GM03348 (cell line): ENCODE measurements at regions not wholly inside any gene's neighbourhood (a gene's known extent, or its start where the extent isn't known, plus 50 kb on each side); places are given as distances from the start of the nearest gene placed in this dataset.
"Not testable (repeated sequence)": the region's sequence is repeated elsewhere in the genome, so short reads cannot be mapped to it uniquely, and the experiment has no call there.

Experiments
- DNase-seq: peaks from one replicate; pipeline ENCODE4 v3.0.0; 2012; ENCODE audit warnings: low spot score

DNA sequence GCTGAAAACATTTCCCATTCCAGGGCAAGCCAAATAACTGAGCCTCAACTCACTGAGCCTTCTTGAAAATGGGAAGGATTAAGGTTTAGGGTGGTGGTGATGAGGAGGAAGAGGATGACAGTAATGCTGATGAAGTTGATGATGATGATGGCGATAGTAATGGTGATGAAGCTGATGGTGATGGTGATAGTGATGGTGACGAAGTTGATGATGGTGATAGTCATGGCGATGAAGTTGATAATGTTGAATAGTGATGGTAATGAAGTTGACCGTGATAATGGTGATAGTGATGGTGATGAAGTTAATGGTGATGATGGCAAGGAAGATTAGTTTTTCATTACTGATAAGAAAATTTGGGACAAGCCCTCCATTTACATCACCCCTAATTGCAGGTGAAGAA, 285.8 kb upstream of the DYNLRB2 start:
- DNase-seq, result no peak

- DNase-seq, result no peak
Measured at GRCh38 chr16:80253741-80254140, 287.1 kb upstream of the DYNLRB2 start.

DNA sequence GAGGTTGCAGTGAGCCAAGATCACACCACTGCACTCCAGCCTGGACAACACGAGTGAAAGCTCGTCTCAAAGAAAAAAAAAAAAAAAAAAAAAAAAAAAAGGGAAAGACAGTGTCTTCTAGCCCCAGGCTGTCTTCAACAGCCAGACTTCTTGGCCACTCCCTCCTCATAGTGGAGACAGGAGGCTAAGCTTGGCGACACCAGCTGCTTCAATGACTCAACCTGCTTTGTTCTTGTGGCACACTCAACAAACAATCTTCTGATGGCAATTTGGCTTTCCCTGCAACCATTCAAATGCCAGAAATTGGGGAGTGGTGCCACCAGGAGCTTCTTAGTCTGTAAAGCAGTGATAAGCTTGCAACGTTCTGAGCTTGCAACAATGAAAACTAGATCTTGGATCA, 290.4 kb upstream of the DYNLRB2 start:
- DNase-seq, result no peak

DNA sequence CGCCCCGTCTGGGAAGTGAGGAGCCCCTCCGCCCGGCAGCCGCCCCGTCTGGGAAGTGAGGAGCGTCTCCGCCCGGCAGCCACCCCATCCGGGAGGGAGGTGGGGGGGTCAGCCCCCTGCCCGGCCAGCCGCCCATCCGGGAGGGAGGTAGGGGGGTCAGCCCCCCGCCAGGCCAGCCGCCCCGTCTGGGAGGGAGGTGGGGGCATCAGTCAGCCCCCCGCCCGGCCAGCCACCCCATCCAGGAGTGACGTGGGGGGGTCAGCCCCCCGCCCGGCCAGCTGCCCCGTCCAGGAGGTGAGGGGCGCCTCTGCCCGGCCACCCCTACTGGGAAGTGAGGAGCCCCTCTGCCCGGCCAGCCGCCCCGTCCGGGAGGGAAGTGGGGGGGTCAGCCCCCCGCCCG, 297.5 kb upstream of the DYNLRB2 start:
- DNase-seq, result not testable (repeated sequence)

GRCh38 chr16:80242279-80242678, 298.5 kb upstream of the DYNLRB2 start:
- DNase-seq, result not testable (repeated sequence)

DNA sequence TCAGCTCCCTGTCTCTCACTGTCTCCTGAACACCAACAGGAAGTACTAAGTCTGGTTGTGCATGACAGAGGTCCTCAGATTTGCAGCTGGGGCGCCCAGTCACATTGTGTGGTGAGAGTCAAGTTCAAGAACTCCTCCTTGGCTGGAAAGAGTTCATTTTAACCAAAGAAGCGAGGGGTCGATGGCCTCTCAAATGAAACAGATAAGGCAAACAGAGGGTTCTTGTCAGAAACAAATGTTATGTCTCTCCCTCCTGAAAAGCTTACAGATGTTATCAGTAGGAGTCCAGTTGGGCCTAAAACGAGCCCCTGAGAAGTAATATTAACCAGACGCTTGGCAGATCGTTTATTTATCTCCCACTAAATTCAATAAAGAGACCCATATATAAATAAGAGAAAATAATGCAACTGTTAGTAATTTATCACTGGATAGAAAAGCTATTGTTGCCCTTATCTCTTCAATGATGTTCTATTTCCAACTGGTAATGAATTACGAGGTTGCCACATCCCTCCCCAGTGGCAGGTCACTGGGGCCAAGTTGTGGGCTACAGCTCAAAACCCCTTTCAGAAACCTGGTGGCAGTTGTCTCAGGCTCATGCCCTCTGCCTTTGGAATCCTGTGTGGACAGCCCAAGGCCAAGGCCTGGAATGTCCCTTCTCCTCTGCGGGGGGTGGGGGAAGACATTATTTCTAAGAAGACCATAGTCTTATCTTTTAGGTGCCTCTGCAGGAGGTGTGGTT, 307.5 kb upstream of the DYNLRB2 start:
- DNase-seq, result no peak

- peak; percentile 75 for DNase-seq
Measured at GRCh38 chr16:80231888-80232287, 308.9 kb upstream of the DYNLRB2 start.

DNA sequence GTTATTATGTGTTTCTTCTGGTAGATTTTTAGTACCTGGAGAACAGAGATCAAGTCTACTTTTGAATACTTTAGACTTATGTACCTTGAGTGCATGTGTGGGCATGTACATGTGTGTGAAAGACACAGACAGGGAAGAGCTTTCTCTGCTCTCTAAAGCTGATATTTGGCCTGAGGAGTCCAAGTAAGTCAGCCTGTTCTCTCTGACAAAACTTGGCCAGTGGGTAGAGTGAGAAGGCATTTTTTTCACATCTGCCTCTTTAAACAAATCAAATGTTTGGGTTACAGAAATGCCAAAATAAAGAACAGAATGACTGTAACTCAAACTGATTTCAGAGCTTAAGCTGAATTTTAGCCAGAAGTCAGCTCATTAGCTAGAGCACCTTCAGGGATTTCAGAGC, 309.7 kb upstream of the DYNLRB2 start:
- peak; percentile 42 for DNase-seq

GRCh38 chr16:80230328-80231120, 310.3 kb upstream of the DYNLRB2 start:
- DNase-seq, result peak; percentile 12

GRCh38 chr16:80226499-80226898, 314.3 kb upstream of the DYNLRB2 start:
- no peak for DNase-seq

DNA sequence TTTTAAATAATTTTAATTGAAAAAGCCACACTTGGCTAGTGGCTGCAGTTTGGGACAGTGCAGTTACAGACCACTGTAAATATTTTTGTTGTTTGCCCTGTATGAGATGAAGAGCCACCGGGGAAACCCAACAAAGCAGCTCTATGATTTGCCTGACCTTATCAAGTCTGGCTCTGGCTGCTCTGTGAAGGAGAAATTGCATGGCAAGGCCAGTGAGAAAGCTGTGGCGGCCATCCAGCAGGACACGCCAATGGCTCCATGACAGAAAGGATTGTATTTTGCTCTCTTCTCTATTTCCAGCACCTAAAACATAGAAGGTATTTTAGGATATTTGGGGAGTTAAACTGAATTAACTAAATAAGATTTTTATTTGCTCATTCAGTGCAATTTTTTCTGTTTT, 330.0 kb upstream of the DYNLRB2 start:
- DNase-seq, result no peak

- no peak for DNase-seq
Measured at GRCh38 chr16:80208743-80209142, 332.1 kb upstream of the DYNLRB2 start.

- no peak for DNase-seq
Measured at GRCh38 chr16:80208015-80208414, 332.8 kb upstream of the DYNLRB2 start.

DNA sequence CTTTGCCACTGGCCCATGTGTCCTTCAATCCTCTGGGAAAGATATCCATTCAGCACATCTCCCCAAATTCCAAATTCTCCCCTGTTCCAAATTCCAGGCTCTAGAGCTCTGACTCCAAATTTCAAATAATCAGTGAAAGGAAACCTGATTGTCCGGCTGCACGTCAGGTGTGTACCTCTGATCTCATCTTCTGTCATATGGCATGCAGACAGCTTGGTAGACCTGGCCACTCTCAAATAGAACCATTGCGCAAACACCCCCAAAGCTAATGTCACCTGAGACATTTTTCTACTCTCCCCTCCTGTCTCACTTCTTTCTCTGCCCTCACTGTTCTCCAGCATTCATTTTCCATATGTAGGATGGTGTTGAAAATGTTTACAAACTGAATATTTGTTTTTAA, 337.0 kb upstream of the DYNLRB2 start:
- no peak for DNase-seq

GRCh38 chr16:80202831-80203413, 337.9 kb upstream of the DYNLRB2 start:
- DNase-seq, result no peak

DNA sequence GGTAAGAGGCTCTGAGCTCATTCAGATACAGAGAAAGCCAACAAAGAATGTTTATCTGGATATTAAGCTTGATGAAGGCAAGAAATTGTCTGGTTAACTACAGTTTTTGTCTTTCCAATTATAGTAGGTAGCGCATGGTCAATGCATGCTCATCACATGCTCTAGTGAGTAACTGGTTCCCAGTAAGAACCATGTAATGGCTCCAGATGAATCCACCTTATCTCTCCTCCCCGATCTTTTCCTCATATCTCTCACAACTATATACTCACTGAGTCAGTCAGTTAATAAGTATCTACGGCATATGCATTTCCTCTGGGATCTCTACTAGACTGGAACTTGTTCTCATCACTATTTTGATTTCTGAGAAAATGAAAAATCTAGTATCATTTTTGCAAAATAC, 340.7 kb upstream of the DYNLRB2 start:
- DNase-seq, result no peak

DNA sequence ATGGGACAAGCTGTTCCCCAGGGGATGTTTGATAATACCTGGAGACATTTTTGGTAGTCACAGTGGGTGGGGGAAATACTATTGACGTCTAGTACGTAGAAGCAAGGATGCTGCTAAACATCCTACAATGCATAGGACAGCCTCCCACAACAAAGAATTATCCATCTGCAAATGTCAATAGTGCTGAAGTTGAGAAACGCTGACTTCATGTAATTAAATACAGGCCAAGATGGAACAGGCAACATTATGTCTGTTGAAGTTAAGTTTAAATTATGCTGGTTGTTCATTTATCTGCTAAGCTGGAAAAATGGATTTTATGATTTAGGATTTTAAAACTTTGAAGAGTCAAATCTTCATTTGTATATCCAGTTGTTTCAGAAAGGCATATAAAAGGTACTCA, 341.2 kb upstream of the DYNLRB2 start:
- no peak for DNase-seq

DNA sequence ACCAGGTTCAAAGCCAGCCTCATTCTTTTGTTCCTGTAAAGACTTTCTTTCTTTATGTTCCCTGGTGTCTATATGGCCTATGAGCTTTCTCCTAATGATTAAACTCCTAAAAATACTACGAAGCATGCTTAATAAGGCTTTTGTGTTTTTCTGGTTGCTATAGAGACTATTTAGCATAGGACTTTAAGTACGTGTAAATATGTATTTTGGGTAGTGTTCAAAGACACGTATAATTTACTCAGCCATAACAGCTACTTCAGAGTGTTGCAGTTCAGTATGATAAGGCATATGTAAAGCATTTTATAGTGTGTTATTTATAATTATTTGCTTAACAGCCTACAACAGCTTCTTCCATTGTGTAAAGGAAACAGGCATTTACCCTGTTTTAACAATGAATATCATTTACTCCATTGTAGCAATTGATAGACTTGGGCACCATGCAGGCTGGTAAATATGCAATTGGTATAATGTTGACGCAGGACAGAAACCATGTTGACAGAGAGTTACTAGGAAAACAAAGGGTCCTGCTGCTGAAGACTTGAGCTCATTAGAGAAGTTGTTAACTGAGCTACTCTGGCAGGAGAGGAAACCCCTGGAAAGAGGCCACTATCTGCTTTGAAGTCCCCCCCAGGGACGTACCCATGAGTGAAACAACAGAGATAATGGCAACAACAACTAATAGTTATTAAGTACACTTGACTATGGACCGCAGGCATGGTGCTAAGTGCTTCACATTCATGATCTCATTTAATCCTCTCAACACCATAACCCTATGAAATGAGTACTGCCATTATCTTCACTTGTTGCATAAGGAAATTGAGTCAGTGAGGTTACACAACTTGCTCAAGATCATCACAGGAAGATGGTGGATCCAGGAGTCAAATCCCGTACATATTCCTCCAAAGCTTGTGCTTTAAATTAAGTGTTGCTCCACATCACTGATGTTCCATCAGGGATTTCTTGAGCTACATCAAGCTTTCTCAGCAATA, 342.2 kb upstream of the DYNLRB2 start:
- DNase-seq, result no peak

GRCh38 chr16:80197741-80198201, 343.0 kb upstream of the DYNLRB2 start:
- peak; percentile 71 for DNase-seq

DNA sequence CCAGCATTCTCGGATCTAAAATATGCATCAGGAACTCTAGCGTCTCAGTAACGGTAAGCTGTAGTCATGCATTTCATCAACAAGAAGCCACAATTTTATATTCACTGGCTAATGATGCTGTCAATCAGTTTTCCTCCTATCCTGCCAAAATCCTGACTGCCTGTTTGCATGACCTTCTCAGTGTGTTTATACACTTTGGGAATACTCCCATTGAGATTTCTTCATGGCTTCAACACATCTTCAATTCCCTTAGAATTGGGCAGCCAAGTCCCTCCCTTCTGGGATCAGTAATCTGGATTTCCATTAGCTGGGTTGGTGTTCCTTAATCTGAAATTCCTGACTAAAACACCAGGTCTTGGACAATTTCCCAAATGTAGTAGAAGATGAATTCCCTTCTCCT, 348.9 kb upstream of the DYNLRB2 start:
- DNase-seq, result no peak

DNA sequence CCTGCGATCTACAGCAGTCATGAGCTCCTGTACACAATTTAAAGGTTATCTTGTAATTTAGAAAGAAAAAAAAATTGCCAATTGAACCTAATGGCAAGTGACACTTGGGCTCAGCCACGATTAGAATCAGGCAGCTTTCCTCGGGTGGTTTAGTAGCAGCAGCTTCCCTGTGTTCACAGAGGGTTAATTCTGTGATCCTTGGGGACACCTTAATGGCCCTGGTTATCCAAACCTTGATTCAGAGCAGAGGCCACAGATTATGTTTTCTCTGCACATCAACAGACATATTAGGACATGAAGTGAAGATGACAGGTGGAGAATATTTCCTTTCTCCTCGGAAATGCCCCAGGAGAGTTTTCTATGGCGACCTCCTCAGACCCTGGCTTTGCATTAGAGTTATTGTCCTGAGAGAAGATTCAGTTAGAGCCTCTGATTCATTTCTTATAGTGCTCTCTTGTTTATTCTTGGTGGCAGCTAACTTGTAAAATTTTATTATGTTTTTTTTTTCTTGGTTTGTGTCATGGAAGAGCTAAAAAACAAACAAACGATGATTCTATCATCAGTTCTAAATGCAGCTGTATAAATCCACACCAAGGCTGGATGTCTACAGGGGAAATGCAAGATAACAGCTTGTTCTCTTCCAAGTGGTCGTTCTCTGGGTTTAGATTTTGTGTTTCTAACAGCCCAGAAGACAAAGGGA, 351.2 kb upstream of the DYNLRB2 start:
- no peak for DNase-seq
